ENCODE measurements at regions not wholly inside any gene's neighbourhood (a gene's known extent, or its start where the extent isn't known, plus 50 kb on each side); places are given as distances from the start of the nearest gene placed in this dataset.

GRCh38 chr11:98061858-98062257 is 958.9 kb upstream of the CNTN5 start:
- TF ChIP-seq CTCF (IDR thresholded peaks at IDR 0.05 in 8 of 11, conservative IDR thresholded peaks at IDR 0.05 in 3 of 11) (no peak), POLR2A (IDR thresholded peaks at IDR 0.05) (no peak), POLR2AphosphoS5 (IDR thresholded peaks at IDR 0.05) (no peak)
